Fibroblast of gingiva (primary cell): ENCODE measurements at regions not wholly inside any gene's neighbourhood (a gene's known extent, or its start where the extent isn't known, plus 50 kb on each side); places are given as distances from the start of the nearest gene placed in this dataset.

Experiments used
- DNase-seq: peaks from one replicate; pipeline ENCODE4 v3.0.0-alpha.2; 2011; ENCODE audit warnings: low read depth

GRCh38 chrX:115491766-115492165, 69.2 kb upstream of the PLS3 start:
- DNase-seq = no peak

- no peak for DNase-seq
Measured at GRCh38 chrX:115493015-115493414, 68.0 kb upstream of the PLS3 start.

- no peak for DNase-seq
Measured at GRCh38 chrX:115494161-115494560, 66.8 kb upstream of the PLS3 start.

- no peak for DNase-seq
Measured at GRCh38 chrX:115499112-115499805, 61.7 kb upstream of the PLS3 start.

- no peak for DNase-seq
Measured at GRCh38 chrX:115503099-115503498, 57.9 kb upstream of the PLS3 start.

- DNase-seq = no peak
Measured at GRCh38 chrX:115504167-115504566, 56.8 kb upstream of the PLS3 start.
